ENCODE measurements at regions not wholly inside any gene's neighbourhood (a gene's known extent, or its start where the extent isn't known, plus 50 kb on each side); places are given as distances from the start of the nearest gene placed in this dataset.
"Not testable (repeated sequence)": the region's sequence is repeated elsewhere in the genome, so short reads cannot be mapped to it uniquely, and the experiment has no call there.

DNA sequence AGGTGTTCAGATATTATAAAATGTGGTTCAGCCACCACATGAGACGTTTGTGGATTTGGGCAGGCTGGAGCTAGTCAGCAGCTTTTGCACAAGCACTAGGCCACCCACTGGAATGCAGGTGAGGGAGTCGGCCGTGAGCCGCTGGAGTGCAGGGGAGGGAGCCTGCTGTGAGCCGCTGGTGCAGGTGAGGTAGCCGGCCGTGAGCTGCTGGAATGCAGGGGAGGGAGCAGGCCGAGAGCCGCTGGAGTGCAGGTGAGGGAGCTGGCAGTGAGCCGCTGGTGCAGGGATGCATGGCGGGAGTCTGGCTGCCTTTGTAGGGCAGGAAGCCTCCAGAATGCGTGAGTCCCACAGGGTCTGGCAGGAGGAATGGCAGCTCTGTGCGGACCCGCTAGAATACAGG lies 1907.6 kb upstream of the DEFB115 start:
- no peak overlapping the region for H2AFZ ChIP-seq
- no peak overlapping the region for H3K4me3 ChIP-seq
- no peak overlapping the region for H3K4me2 ChIP-seq (ENCODE audit: unreplicated experiment)
- H4K20me1 ChIP-seq (ENCODE audit: insufficient read depth), result no peaks in the 10 kb centered on the region
- H3K9me2 ChIP-seq (ENCODE audit: insufficient read depth), result no peaks in the 10 kb centered on the region
- H3K9me3 ChIP-seq (ENCODE audit: low read depth), result no peaks in the 10 kb centered on the region
- no peaks in the 10 kb centered on the region for H3F3A ChIP-seq (ENCODE audit: insufficient read depth)
- whole genome bisulfite sequencing, 2 experiments (ENCODE audit: low coverage in 1 of 2, low lambda C conversion rate in 2 of 2, missing lambda C conversion rate in 2 of 2), result 40 to 43% methylated on average over 13 to 14 of the region's 14 CpGs
- no peaks in the 10 kb centered on the region for H3K4me1 ChIP-seq (ENCODE audit: insufficient read depth)
- no peaks in the 10 kb centered on the region for H3K27me3 ChIP-seq (replicated peaks; ENCODE audit: insufficient read depth)
- H3K36me3 ChIP-seq (ENCODE audit: low read depth), result no peaks in the 10 kb centered on the region
- H3K27ac ChIP-seq, result no peak overlapping the region
- TF ChIP-seq EZH2phosphoT487 (IDR thresholded peaks at IDR 0.05; ENCODE audit: insufficient read depth, low read depth) (no peak), EZH2 (IDR thresholded peaks at IDR 0.05; ENCODE audit: insufficient read depth, poor library complexity, severe bottlenecking) (no peak)
- H3K79me2 ChIP-seq (ENCODE audit: insufficient read depth), result no peaks in the 10 kb centered on the region
- in situ Hi-C loops (cut with MboI), result no loop called here
- H3K9ac ChIP-seq, result no peak overlapping the region
- no peak for DNase-seq

DNA sequence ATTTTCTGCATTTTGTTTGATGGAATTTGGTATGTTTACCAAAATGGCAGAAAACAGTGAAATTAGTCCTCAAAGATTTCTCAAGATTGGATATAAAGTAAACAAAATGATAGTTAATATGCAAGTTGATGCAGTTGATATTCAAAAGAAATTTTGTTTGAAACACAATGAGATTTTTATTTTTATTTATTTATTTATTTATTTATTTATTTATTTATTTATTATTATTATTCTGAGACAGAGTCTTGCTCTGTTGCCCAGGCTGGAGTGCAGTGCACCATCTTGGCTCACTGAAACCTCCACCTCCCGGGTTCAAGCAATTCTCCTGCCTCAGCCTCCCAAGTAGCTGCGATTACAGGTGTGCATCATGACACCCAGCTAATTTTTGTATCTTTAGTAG lies 1881.5 kb upstream of the DEFB115 start:
- WGBS, 2 experiments (ENCODE audit: low coverage in 1 of 2, low lambda C conversion rate in 2 of 2, missing lambda C conversion rate in 2 of 2), result 8 to 24% methylated on average over 2 of the region's 2 CpGs
- H3K27ac ChIP-seq; H3K4me1 ChIP-seq (ENCODE audit: insufficient read depth); H3K4me3 ChIP-seq; H4K20me1 ChIP-seq (ENCODE audit: insufficient read depth); H3K9ac ChIP-seq; H3K79me2 ChIP-seq (ENCODE audit: insufficient read depth); H3K4me2 ChIP-seq (ENCODE audit: unreplicated experiment); H3K27me3 ChIP-seq (replicated peaks; ENCODE audit: insufficient read depth); DNase-seq; in situ Hi-C loops (cut with MboI); H2AFZ ChIP-seq; H3F3A ChIP-seq (ENCODE audit: insufficient read depth); H3K9me3 ChIP-seq (ENCODE audit: low read depth); H3K9me2 ChIP-seq (ENCODE audit: insufficient read depth); H3K36me3 ChIP-seq (ENCODE audit: low read depth): not testable (repeated sequence)

DNA sequence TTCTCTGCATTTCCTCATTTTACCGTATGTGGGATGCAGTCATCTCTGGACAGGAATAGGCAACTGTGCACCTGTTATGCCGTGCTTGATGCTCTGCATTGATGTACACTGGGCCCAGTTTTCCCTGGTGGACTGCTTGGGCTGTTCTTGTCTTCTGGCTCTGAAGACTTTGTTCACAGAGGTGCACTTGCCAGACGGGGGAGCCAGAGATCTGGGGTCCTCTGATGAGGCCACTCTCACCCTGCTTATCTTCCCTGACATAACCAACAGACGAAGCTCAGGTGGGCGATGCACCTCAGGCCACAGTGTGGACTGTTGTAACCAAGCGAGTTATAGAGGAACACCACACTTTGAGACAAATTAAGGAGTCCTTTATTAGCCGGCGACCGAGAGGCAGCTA lies 1864.6 kb upstream of the DEFB115 start:
- H2AFZ ChIP-seq; H3F3A ChIP-seq (ENCODE audit: insufficient read depth); H3K9me2 ChIP-seq (ENCODE audit: insufficient read depth); H3K27ac ChIP-seq; H3K9me3 ChIP-seq (ENCODE audit: low read depth); H4K20me1 ChIP-seq (ENCODE audit: insufficient read depth); H3K27me3 ChIP-seq (replicated peaks; ENCODE audit: insufficient read depth); in situ Hi-C loops (cut with MboI); H3K79me2 ChIP-seq (ENCODE audit: insufficient read depth); H3K4me1 ChIP-seq (ENCODE audit: insufficient read depth); H3K4me2 ChIP-seq (ENCODE audit: unreplicated experiment); DNase-seq; H3K9ac ChIP-seq; H3K4me3 ChIP-seq; H3K36me3 ChIP-seq (ENCODE audit: low read depth): not testable (repeated sequence)
- WGBS, 2 experiments (ENCODE audit: low coverage in 1 of 2, low lambda C conversion rate in 2 of 2, missing lambda C conversion rate in 2 of 2), result 17 to 18% methylated on average over 9 of the region's 9 CpGs

DNA sequence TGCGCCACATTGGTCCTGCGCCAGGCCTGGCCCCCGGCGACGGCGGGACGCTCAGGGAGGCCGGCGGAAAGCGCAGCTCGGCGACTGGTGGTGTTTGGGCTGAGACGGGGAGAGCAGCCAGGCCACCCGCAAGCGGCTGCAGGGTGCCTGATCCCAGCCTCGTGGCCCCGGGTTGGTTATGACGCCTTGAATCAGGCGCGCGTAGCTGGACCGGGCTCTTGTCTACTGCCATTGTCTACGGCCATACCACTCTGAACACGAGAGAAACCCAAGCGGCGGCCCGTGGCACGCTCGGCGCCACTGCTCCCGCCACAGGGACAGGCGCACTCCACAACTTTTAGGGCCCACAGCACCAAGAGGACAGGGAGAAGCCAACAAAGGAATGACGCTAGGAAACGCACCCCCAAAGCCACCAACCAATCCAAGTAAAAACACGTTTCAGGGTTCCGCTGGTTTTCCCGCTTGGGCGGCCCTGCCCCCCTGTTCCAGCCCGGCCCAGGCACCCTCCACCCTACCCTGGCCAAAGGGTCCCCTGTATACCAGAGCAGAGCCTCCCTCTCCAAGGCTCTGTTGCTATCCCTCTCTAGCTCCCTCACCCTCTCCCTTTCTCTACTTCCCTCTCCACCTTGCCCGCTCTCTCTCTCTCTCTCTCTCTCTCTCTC lies 1849.3 kb upstream of the DEFB115 start:
- Histone ChIP-seq H3K79me2 (ENCODE audit: insufficient read depth) (no peaks in the 10 kb centered on the region), H3K4me2 (ENCODE audit: unreplicated experiment) (no peak overlapping the region), H3K4me3 (no peak overlapping the region), H2AFZ (no peak overlapping the region), H3K36me3 (ENCODE audit: low read depth) (no peaks in the 10 kb centered on the region), H3K27ac (no peak overlapping the region), H3K27me3 (replicated peaks; ENCODE audit: insufficient read depth) (no peaks in the 10 kb centered on the region), H3K9ac (no peak overlapping the region), H3K9me3 (ENCODE audit: low read depth) (no peaks in the 10 kb centered on the region), H3K9me2 (ENCODE audit: insufficient read depth) (no peaks in the 10 kb centered on the region), H4K20me1 (ENCODE audit: insufficient read depth) (no peaks in the 10 kb centered on the region), H3K4me1 (ENCODE audit: insufficient read depth) (no peaks in the 10 kb centered on the region), H3F3A (ENCODE audit: insufficient read depth) (no peaks in the 10 kb centered on the region)
- WGBS, 2 experiments (ENCODE audit: low coverage in 1 of 2, low lambda C conversion rate in 2 of 2, missing lambda C conversion rate in 2 of 2), result 27 to 29% methylated on average over 38 to 40 of the region's 40 CpGs
- in situ Hi-C loops (cut with MboI), result no loop called here
- TF ChIP-seq EZH2phosphoT487 (IDR thresholded peaks at IDR 0.05; ENCODE audit: insufficient read depth, low read depth), result no peak
- no peak for TF ChIP-seq EZH2 (IDR thresholded peaks at IDR 0.05; ENCODE audit: insufficient read depth, poor library complexity, severe bottlenecking)
- no peak for DNase-seq

DNA sequence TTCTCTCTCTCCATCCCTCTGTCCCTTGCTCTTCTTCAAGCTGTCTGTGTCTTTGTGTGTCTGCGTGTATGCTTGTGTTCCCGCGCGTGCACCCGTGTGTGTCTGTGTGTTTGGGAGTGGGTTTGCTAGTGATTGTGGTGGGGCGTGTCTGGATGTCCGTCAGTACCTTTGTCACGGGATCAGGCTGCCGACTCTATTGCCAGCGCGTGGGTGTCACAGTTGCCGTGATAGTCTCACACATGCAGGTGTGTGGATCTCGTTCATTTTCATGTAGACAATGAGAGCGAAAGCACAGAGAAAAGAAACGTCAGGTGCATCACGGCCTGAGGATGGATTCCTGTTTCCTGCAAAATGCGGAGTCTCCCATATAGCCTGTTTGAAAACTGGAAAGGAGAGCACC lies 1848.8 kb upstream of the DEFB115 start:
- H3F3A ChIP-seq (ENCODE audit: insufficient read depth); in situ Hi-C loops (cut with MboI); H3K27ac ChIP-seq; H2AFZ ChIP-seq; H3K4me1 ChIP-seq (ENCODE audit: insufficient read depth); DNase-seq; H3K27me3 ChIP-seq (replicated peaks; ENCODE audit: insufficient read depth); H3K9me3 ChIP-seq (ENCODE audit: low read depth); H4K20me1 ChIP-seq (ENCODE audit: insufficient read depth); H3K4me2 ChIP-seq (ENCODE audit: unreplicated experiment); H3K79me2 ChIP-seq (ENCODE audit: insufficient read depth); H3K9me2 ChIP-seq (ENCODE audit: insufficient read depth); H3K36me3 ChIP-seq (ENCODE audit: low read depth); H3K9ac ChIP-seq; H3K4me3 ChIP-seq: not testable (repeated sequence)
- WGBS, 2 experiments (ENCODE audit: low coverage in 1 of 2, low lambda C conversion rate in 2 of 2, missing lambda C conversion rate in 2 of 2), result 31 to 38% methylated on average over 17 of the region's 17 CpGs

DNA sequence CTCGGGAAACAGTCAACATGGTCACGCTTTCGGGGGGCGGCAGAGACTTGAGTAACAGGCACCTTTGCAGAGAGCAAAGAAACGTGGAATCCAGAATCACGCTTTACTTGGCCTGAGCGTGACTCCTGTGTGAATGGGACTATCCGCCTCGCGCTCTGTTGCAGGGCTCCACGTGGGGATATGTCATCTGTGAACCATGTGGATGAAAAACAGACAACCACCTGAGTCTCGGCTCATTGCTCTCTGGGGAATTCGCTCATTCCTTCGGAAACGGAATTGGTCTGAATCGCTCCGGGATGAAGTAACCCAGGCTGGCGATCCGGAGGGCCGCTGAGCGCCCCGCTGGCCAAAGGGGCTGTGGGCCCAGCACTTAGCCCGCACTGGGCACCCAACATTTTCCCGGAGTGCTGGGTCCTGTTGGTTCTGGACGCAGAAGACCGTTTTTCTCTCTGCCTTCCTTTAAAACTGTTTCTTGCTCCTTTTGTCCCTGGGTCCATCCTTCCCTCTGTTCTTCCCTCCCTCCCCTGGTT lies 1848.2 kb upstream of the DEFB115 start:
- H3K27ac ChIP-seq; H2AFZ ChIP-seq; H3K4me3 ChIP-seq; H3K27me3 ChIP-seq (replicated peaks; ENCODE audit: insufficient read depth); in situ Hi-C loops (cut with MboI); H3K4me2 ChIP-seq (ENCODE audit: unreplicated experiment); H3K36me3 ChIP-seq (ENCODE audit: low read depth); H3F3A ChIP-seq (ENCODE audit: insufficient read depth); H3K9ac ChIP-seq; H3K79me2 ChIP-seq (ENCODE audit: insufficient read depth); H3K9me3 ChIP-seq (ENCODE audit: low read depth); H3K4me1 ChIP-seq (ENCODE audit: insufficient read depth); DNase-seq; H3K9me2 ChIP-seq (ENCODE audit: insufficient read depth); H4K20me1 ChIP-seq (ENCODE audit: insufficient read depth): not testable (repeated sequence)
- WGBS, 2 experiments (ENCODE audit: low coverage in 1 of 2, low lambda C conversion rate in 2 of 2, missing lambda C conversion rate in 2 of 2), result 27 to 29% methylated on average over 26 of the region's 26 CpGs
